Epidermal melanocyte (primary cell): ENCODE measurements at regions not wholly inside any gene's neighbourhood (a gene's known extent, or its start where the extent isn't known, plus 50 kb on each side); places are given as distances from the start of the nearest gene placed in this dataset.

Experiments
- DNase-seq: peaks from one replicate; pipeline ENCODE4 v3.0.0; 2011; ENCODE audit warnings: low spot score; ENCODE audit not compliant: insufficient read length

DNA sequence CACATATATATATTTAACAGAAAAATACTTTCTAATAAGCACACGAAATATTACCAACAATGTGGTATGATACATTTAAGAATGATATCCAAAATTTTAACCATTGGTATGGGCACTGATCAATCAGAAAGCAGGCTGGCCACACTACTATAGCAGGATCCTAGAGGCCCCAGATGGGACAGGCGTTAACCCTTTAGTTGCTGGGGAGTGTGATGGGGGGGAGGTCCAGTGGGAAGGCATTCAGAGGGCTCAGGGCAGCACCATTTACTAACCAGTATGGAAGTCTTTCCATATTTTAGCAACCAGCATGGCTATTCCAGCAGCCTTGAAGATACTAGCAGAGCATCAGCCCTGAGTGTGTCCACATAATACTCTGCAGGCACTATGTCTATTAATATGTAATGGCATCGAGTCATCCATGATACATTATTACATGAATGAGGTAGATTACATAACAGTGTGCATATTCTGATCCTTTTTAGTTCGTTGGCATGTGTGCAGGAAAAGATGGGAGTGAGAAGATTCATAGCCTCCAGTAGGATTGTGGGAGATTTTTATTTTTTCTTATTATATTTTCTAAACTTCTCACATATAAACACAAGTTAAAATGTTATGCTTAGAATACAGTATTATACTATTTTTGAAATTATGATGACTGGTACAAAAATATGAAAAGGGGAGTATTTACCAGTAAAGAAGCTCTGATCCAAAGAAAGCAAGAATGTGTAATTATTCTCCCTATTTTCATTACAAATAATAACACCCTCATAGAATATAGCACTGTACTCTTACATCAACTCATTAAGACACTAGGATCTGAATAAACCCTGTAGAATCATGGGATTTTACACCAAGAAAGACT lies 78.9 kb downstream of the FAM217A start:
- DNase-seq: no peak

GRCh38 chr6:4004249-4004648 lies 74.7 kb downstream of the FAM217A start:
- no peak for DNase-seq

GRCh38 chr6:4008324-4009047 lies 70.5 kb downstream of the FAM217A start:
- DNase-seq: peak; percentile 38

DNA sequence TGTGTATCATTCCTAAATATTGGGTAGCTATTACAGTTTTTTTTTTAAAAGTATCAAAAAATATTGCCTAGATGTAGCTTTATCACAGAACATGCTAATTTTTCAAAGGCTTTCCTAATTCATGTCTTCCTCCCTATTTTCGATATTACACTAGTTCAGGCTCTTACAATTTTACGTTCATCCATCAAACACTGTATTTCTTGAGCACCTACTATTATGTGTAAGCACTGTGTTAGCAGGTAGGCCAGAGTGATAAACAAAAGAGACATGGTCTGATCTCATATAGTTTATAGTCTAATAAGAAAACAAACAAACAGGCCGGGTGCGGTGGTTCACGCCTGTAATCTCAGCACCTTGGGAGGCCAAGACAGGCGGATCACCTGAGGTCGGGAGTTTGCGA lies 69.5 kb downstream of the FAM217A start:
- DNase-seq: no peak

DNA sequence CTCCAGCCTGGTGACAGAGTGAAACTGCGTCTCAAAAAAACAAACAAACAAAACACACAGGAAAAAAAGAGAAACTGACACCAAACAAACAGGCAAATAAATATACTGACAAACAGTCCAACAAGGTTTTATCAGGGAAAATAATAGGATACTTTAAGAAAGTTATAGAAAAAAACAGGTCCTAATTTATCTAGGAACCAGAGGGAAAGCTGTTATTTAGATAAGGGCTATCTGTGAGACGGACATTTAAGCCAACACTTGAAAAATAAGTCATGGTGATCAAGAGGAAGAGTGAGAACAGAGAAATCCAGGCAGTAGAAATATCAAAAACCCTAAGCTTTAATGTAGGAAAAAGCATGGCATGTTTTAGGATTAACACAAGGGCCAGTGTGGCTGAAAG lies 68.9 kb downstream of the FAM217A start:
- no peak for DNase-seq

GRCh38 chr6:4010689-4011090 lies 68.2 kb downstream of the FAM217A start:
- DNase-seq: no peak

DNA sequence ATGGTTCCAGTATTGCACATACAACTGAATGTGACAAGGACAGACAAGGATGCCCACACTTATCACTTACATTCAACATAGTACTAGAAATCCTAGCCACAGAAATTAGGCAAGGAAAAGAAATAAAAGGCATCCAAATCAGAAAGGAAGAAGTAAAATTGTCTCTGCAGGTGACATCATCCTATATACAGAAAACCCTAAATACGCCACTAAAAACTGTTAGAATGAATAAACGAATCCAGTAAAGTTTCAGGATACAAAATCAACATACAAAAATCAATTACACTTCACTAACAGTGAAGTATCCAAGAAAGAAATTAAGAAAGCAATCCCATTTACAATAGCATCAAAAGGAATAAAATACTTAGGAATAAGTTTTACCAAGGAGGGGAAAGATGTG lies 66.1 kb downstream of the FAM217A start:
- no peak for DNase-seq

DNA sequence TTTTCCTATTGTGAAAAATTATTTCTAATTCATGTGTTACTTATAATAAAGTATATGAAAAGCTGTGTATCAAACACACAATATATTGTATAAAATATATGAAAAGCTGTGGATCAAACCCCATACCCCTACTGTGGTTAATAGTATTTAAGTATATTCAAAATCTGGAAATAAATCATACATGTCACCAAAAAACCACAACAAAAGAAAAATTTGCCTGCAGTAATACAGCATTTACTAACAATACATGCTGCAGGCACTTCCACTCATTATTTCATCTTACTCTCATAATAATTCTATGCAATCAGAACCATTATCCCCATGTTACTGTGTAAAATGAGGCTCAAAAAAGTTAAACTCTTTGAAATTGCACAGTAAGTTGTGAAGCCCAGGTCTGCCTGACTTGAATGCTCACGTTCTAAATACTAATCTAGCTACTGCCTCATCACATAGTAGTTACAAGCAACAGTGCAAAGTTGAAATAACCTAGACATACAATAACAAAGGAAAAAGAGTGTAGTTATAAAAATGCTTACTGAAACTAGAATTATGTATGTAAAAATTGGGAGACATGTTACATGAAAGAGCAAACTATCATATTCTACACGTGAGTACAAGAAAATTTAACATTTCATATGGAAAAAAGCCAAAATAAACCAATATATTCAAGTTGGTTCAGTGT lies 61.7 kb downstream of the FAM217A start:
- no peak for DNase-seq

DNA sequence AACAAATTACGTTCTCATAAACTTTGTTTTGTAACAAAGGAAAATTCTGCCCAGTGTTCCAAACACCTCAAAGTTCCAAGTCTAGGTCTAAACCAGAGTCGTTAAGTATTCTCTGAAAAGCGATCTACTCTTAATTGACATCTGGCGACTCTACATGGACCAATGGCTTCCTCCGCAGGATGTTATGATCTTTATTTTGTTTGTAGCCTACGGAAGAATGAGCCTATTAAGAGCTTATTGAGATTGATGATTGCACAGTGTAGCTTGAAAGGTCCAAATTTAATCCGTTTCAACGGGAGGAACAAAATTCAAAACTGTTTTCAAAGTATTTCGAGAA lies 61.1 kb downstream of the FAM217A start:
- DNase-seq: no peak

GRCh38 chr6:4018171-4018923 lies 60.6 kb downstream of the FAM217A start:
- peak; percentile 46 for DNase-seq
